SH-SY5Y (cell line): ENCODE measurements at regions not wholly inside any gene's neighbourhood (a gene's known extent, or its start where the extent isn't known, plus 50 kb on each side); places are given as distances from the start of the nearest gene placed in this dataset.

Source experiments
- GATA2 ChIP-seq: IDR thresholded peaks from 2 replicates; pipeline ENCODE4 v1.6.1; 2011; ENCODE audit warnings: mild to moderate bottlenecking, low read depth, low read length
- GATA3 ChIP-seq: IDR thresholded peaks from 2 replicates; pipeline ENCODE4 v1.6.1; 2011; ENCODE audit warnings: low read depth, mild to moderate bottlenecking, low read length, moderate library complexity

DNA sequence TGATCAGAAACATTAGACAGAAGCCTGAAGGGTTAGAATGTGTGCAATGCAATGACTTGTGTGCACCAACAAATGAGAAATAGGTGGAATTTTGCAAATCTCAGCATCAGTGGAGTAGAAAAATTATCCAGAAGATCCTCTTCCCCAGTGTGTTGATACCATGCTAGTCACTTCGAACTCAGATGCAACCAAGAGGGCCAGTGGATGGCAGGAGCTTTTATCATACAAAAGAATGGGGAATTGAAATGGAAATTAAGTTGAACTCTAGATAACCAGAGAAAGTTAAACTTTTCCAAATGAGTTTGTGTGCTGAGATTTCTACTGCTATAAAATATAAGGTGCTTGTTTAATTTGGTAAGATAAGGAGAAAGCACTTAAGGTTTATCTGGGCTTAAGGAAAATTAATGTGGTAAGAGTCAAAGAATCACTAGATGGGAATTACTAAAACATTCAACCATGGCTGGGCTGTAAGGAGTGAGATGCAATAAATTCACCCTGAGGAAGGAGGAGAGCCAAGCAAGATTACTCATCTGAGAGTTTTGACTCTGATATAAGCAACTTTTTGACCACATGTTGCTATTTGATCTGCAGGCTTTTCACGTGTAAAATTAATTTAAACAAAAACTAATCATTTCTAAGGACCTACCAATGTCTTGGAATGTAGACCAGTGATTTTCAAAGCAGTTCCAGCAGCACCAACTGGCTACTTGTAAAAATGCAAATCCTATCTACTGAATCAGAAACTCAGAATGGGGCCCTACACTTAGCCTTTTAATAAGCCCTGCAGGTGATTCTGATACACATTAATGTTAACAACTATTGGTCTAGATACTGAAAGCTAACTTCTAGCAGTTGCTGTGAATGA, 113.2 kb downstream of the CDC14C start:
- TF ChIP-seq GATA3 (no peak), GATA2 (no peak)
